ENCODE measurements at regions not wholly inside any gene's neighbourhood (a gene's known extent, or its start where the extent isn't known, plus 50 kb on each side); places are given as distances from the start of the nearest gene placed in this dataset.
A peak's percentile ranks its signal among the peaks of the same experiment; 100 is the strongest.

GRCh38 chr5:74182603-74183002 is 457.9 kb downstream of the ENC1 start:
- no peak overlapping the region for H3K4me3 ChIP-seq
- H3K27me3 ChIP-seq: no peaks in the 10 kb centered on the region
- 67 to 80% (median 73%) methylated on average over 6 of the region's 6 CpGs for WGBS, 4 donors
- no peak for ATAC-seq
- H3K27ac ChIP-seq: no peak overlapping the region
- no peak for DNase-seq
- H3K36me3 ChIP-seq: no peaks in the 10 kb centered on the region
- H3K9me3 ChIP-seq: no peaks in the 10 kb centered on the region
- intact Hi-C loops (cut with DNase I): no loop called here
- no peak for TF ChIP-seq POLR2A (IDR thresholded peaks at IDR 0.05)
- no peak for TF ChIP-seq CTCF (IDR thresholded peaks at IDR 0.05)
- H3K4me1 ChIP-seq: peaks cover 0 to 22% (median 0%) of the 10 kb centered on the region in 12 donors

GRCh38 chr5:74179701-74180100 is 460.8 kb downstream of the ENC1 start:
- intact Hi-C loops (cut with DNase I): no loop called here
- peaks cover 0 to 6% (median 0%) of the 10 kb centered on the region in 12 donors for H3K4me1 ChIP-seq
- no peaks in the 10 kb centered on the region for H3K27me3 ChIP-seq
- no peak for TF ChIP-seq POLR2A (IDR thresholded peaks at IDR 0.05)
- TF ChIP-seq CTCF (IDR thresholded peaks at IDR 0.05): no peak
- no peak overlapping the region for H3K27ac ChIP-seq
- ATAC-seq (no peak), DNase-seq (no peak)
- no peak overlapping the region for H3K4me3 ChIP-seq
- WGBS, 4 donors: 87 to 93% (median 89%) methylated on average over 3 of the region's 3 CpGs
- no peaks in the 10 kb centered on the region for H3K36me3 ChIP-seq
- no peaks in the 10 kb centered on the region for H3K9me3 ChIP-seq

DNA sequence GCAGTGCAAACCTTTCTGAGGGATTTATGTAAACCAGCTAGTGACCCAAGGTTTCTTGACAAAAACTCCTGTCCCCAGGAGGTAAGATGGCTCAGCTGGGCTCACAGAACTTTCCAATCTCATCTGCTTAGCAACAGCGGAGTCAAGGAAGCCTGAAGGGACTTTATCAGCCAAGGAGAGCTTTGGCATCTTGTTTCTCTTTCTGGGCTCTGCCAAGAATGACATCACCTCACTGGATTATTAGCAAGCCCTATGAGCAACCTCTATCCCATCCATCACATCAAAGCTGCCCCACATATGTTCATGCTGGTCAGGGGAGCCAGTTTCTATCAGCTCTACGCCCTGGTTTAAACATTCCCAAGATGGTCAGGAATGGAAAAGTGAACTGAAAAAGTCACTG is 461.3 kb downstream of the ENC1 start:
- DNase-seq: no peak
- Histone ChIP-seq H3K4me3 (no peak overlapping the region), H3K27me3 (no peaks in the 10 kb centered on the region), H3K9me3 (no peaks in the 10 kb centered on the region), H3K4me1 (peaks cover 0 to under 1% (median 0%) of the 10 kb centered on the region in 12 donors), H3K27ac (no peak overlapping the region), H3K36me3 (no peaks in the 10 kb centered on the region)
- ATAC-seq: peak in 3 of 4 donors; percentile 48 to 67 (median 59)
- intact Hi-C loops (cut with DNase I): no loop called here
- TF ChIP-seq CTCF (IDR thresholded peaks at IDR 0.05) (no peak), POLR2A (IDR thresholded peaks at IDR 0.05) (no peak)
- WGBS, 4 donors: 72 to 85% (median 78%) methylated on average over 2 of the region's 2 CpGs

- intact Hi-C loops (cut with DNase I): no loop called here
- no peaks in the 10 kb centered on the region for H3K4me1 ChIP-seq
- 90 to 95% (median 90%) methylated on average over 3 of the region's 3 CpGs for WGBS, 4 donors
Measured at GRCh38 chr5:74177961-74178360, 462.6 kb downstream of the ENC1 start.

More at GRCh38 chr5:74177961-74178360, 462.6 kb downstream of the ENC1 start:
- no peak for DNase-seq
- TF ChIP-seq POLR2A (IDR thresholded peaks at IDR 0.05) (no peak), CTCF (IDR thresholded peaks at IDR 0.05) (no peak)
- no peak for ATAC-seq
- Histone ChIP-seq H3K27ac (no peak overlapping the region), H3K4me3 (no peak overlapping the region), H3K27me3 (no peaks in the 10 kb centered on the region), H3K36me3 (no peaks in the 10 kb centered on the region), H3K9me3 (no peaks in the 10 kb centered on the region)
